ENCODE measurements at regions not wholly inside any gene's neighbourhood (a gene's known extent, or its start where the extent isn't known, plus 50 kb on each side); places are given as distances from the start of the nearest gene placed in this dataset.

DNA sequence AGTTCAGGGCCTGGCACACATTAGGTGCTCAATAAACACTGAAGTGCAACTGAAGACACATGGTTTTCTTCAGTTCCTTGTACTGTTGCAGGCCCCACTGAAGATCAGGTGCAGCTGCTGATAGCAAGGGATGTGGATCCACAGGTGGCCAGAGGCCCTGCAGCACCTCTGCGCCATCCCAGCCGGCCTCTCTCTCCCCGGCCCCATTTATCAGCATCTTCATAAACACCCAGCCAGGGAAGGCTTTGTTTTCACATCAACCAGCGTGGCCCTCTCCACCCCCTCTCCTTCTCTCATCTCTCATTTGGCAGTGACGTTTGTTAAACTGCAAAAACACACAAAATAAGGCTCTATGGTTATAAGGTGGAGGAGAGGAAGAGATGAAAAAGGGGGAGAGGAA lies 528.8 kb downstream of the BUD13 start:
- no peak for DNase-seq

DNA sequence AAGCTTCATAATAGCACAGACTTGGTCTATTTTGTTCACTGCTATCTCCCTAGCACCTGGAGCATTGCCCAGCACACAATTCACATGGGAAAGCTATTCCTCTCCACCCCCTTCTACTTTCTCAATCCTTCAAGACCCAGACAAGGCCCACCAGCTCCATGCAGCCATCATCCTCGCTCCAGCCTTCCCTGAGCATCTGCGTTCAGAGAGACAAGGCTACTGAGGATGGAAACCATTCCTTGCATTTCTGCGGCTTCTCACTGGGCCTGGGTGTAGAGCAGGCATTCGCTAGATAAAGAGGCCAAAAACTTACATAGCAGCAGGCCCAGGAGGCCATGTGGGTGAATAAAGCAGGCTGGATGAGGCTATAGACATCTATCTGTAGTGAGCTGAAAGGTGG lies 530.8 kb downstream of the BUD13 start:
- no peak for DNase-seq

DNA sequence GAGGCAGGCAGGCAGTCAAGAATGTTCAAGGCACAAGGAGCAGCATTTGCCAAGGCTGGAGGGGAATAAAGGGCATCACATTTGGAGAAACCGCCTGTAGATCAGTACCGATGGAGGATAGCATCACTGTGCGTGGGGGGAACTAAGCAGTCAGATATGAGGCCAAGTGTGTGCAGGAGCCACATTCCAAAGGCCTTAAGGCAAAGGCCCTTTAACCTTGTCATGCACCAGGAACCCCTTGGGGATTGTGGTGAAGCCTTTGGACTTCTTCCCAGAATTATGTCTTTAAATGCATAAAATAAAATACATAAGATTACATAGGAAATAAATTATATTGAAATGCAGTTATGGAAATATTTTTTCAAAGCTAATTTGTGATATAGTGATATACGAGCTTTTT lies 532.1 kb downstream of the BUD13 start:
- no peak for DNase-seq

DNA sequence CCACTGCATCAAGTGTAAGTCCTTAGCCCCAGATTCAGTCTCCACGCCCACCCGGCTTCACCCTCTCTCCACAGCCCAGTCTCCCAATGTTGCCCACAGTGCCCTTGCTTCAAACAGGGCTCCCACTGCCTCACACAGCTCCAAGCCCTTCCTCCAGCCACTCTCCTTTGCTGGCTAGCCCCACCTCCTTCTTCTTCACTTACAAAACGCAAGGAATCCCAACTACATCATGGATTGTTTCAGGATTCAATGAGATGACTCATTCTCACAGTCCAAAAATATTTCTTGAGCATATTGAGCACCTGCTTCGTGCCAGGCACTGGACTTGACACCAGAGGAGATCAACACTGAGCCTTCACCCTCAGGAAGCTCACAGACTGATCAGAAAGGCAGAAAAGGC lies 533.5 kb downstream of the BUD13 start:
- DNase-seq = no peak

DNA sequence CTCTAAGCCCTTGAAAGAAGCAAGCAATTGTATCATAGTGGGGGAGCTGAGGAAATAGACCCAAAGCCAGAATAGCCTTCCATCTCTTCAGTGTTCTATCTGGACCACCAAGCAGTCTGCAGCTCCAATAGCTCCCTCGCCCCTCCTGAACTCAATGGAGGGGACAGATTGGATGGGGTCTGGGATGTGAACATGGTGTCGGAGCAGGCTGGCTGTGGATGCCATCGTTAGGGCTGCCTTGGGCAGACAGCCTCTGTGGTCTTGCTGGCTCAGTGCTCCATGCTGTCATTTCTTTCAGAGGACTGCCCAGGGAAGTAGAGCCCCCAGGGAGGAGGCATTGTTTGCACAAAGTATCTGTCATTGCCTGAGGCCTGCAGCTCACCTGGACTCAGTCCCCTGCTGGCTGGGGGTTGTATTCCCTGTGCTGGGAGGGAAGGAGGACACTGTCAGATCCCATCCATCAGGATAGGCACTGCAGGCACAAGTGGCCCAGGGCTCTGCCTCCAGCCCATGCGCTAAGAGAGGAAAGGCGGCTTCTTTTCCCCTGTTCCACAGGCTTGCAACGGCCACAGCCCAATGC lies 537.7 kb downstream of the BUD13 start:
- no peak for DNase-seq

DNA sequence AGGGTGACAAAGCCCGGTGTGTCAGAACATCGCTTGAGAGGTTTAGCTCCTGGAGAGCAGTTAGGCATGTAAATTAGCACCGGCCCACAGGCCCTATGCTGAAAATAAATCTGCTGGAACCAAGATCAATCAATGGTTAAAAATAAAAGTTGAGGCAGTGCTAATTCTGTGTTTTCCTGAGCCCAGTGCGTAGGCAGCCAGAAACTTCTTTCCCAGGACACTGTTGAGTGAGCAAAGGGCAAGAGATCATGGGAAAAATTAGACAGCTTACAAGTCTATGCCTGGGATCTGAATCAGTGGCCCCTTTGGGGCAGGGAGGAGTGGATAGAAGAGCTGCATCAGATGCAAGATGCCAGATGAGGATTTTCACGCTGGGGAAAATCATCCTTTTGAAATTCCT lies 539.2 kb downstream of the BUD13 start:
- DNase-seq = no peak

DNA sequence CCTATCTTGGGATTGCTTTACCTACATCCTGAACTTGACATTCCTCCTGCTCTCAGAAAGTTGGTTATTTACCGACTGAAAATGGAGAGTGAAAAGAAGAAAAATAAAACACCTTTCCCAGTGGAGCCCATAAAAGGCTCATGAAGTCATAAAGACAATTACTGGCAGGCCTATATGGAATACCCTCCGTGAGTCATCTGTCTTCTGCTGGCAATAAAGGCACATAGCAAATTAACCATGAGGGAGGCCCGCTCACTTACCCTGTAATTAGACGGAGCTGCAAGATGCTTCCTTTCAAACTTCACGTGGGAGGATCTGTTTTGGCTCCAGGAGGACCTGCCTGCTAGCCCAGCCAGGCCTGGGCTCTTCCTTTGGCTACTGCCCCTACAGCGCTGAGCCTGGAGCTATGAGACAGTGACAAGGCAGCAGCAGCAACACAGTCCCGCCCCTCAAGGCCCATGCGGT lies 540.4 kb downstream of the BUD13 start:
- no peak for DNase-seq

DNA sequence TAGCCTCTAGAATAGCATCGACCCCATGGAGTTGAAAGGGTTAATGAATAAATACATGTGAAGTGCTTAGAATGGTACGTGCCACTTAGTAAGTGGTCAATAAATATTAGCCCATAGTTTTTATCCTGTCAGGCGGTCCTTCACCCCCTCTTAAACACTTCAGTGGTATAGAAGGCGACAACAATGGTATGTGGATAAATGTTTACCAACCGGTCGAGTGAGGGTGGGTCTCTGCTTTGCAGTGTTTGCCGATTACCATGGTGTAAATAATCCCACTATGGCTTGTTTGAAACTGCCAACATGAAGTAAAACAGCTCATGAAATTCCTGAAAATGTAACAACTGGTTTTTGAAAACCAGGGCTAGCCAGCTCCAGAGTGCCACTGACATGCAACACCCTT lies 541.2 kb downstream of the BUD13 start:
- DNase-seq = no peak

DNA sequence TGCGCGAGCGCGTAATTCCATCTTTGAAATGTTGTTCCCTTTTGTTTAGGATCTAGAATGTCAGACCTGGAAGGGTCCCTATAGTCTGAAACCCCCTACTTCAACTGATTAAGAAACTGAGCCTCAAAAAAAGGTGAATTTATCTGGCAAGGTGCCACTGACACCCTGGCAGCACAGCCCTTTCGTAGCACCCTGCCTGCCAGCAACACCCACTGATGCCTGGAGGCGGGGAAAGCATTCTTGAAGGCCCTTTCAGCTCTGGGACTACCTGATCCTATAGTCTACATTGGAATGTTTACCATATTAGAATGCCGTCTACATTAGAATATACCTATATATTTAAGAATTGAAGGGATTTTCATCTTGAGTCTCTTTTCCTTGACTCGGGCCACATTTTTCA lies 542.3 kb downstream of the BUD13 start:
- DNase-seq = no peak

DNA sequence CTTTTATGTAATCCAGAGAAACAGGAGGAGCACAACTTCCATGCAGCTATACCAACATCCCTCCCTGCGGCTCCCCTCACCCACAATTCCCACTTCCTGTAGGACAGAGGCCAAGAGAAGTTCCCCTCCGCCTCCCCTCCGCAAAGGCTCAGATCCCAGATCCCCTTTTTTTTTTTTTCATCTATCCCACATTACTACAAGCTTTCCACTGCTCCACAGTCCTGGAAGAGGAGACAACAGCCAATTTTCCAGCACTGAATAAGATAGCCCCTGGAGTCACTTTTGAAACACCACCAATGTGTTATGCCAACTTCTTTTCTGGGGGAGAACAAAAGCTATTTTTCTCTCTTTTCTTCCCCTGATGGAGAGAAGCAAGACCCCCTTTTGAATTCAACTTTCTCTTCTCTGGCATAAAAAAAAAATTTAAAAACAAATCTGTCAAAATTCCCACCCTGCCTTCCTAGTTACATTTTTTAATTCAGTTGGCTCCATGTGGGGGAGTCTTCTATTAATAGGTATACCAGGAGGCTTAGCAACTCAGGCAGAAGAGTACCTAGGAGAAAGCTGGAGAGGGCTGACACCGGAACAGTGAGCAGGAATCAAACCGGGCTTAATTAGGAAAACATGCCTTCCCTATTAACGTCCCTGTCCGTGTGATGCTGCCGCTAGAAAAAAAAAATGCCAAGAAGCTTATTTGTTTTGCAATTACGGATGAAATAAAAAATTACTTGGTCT lies 543.4 kb downstream of the BUD13 start:
- no peak for DNase-seq

DNA sequence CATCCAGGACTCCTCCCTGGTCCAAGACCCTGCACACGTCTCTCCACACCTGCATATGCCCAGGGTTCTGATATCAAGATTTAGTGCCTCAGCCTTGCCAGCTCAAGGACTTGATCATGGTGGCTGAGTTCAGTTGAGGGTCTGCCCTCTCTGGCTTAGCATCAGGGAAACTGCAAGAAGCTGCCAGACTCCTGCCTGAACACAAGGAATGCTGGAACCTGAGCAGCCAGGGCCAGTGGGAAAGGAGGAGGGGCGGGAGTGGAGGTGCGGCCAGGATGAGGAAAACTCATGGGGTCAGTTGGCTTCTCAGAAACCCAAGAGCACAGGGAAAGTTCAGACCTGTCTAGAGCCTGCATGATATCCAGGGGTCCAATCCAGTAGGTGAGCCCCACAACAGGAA lies 546.1 kb downstream of the BUD13 start:
- no peak for DNase-seq

DNA sequence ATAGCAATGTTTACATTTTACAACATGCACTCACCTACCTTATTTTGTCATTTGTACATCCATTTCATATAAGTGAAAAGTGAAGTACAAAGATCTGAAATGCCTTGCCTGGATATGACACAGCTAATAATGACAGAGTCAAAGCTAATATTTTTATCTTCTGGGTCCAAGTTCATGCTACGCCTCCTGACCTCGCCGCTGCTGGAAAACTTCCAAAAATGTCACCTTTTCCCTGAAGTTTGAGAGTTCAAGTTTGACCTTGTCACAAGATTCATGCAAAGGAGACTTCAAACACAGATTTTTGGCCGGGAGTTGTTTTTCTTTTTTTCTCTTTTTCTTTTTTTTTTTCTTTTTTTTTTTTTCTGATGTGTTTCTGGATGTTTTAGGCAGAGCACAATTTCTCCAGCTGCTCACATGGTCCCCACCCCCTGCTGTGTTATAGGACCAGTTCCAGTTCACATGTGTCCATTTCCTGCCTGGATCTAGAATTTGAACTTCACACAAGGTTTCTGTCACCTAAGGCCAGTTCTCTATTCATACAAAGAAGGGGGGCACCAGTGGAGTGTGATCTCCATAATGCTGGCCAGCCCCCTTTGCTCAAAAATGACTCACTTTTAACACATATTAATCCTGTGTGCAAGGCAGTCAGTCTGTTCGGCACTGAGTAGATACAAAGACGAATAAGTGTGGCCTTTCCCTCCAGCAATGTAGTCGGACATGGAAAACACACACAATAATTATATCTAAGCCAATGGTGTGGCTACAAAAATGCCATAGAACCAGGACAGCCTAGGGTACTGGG lies 546.8 kb downstream of the BUD13 start:
- DNase-seq = no peak

DNA sequence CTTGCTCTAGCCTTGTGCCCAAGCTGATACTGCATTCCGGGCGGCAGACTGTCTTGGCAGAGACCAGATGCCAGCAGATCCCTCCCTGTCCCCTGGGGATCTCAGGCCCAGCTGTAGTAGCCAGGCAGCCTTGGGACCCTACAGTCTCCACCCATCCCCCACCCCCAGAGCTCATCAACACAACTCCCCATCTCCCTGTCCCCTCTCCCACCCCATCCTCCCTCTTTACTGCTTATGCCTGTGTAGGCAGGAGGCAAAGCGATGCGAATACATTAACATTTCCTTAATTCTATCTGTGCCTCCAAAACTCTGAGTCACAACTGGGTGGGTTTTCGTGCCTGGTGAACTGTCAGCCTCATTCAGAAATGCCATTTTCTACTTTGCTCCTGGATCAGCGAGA lies 547.6 kb downstream of the BUD13 start:
- DNase-seq = no peak

DNA sequence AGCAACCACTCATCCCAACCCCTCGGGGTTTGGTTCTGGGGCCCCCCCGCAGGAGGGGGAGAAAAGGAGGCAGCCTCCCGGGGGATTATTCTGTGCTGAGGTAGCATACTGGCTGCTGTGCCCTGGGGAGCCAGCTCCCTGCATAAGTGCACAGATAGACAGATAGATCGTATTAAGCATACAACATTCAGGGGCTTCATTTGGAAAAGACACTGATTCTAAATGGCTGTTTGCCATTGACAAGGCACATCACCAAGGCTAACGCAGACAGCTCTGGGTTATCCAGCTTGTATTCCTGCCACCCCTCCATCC lies 547.9 kb downstream of the BUD13 start:
- DNase-seq = no peak

DNA sequence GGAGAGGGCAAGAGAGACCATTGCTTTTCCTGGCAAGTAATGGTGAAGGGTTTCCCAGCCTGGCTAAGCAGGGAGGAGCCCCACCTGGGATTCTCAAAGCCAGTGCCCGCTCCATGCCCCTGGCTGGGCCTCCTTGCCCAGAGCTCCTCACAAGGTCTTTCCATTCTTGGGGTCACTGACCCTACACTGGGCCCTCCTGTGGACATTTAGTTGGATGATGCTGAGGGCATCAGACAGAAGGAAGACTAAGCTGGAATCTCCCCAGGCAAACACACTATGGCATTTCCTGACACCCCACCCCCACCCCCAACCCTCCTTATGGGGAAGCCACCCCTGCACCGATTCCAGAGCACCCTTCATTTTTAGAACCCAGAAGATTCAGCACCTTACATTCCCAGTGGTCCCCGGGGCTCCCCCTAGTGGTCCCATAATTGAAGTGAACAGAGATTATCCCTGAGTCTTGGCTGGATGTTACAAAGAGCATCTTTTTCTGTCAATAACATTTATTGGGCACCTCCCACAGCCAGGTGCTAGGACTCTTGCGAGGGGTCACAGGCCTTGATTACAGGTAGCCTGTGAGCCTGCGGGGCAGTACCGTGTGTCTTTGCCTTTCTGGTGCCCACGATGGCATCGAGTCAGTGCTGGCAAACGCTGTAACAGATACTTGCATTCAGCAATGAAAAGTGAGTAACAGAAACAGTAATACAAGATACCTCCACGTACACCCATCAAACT lies 548.5 kb downstream of the BUD13 start:
- DNase-seq = peak; percentile 54 to 74 (median 66)

DNA sequence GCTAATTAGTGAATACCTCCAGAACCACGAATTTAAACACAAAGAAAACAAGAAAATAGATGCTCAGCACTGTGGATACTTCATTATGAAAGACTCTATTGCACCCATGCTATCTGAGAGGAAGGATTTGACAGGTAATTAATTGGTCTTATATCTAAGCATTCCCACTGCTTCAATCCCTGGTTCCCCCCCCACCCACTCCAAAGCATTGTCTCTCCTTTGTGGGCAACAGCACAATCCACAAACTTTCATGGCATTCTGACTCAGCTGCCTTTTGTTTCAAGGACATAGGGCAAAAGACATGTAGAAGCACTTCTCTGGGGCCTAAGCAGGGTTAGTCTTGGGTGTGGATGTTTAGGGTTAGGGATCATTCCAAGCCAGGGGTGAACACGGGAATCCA lies 551.4 kb downstream of the BUD13 start:
- DNase-seq = no peak

DNA sequence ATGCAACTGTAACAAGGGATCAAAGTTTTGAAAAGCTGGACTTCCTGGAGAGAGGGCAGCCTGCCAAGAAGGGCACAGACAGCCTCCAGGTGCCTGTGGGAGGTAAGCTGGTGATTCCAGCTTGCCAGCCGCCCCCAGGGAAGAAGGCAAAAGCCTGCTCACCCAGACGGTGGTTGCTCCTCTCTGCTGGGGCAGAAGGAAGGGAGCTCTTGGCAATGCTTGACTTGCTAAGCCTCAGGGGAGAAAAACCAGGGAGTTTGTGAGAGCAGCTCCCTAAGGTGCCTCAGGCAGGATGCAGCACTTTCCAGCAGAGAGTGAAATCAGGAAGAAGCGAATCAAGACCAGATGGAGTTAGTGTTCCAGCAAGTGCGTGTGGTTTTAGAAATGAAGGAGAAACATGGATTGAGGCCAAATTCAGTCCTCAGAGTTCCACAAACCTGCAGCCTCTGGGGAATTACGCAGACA lies 553.6 kb downstream of the BUD13 start:
- no peak for DNase-seq

DNA sequence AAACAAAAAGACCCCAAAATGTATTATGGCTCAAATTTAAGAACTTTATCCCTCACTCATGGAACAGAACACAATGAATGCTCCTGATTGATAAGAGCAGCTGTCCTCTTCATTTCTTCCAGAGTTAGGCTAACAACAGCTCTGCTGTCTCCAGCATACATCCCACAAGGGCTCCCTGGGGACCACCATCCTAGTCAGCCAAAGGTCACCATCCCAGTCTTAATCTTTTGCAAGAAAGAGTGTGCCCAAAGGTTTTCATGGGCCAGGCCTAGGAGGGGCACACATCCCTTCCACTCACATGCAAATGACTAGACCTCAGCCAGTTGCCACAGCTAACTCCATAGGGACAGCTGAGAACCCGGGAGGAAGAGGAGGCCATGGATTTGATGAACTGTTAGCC lies 555.3 kb downstream of the BUD13 start:
- no peak for DNase-seq

DNA sequence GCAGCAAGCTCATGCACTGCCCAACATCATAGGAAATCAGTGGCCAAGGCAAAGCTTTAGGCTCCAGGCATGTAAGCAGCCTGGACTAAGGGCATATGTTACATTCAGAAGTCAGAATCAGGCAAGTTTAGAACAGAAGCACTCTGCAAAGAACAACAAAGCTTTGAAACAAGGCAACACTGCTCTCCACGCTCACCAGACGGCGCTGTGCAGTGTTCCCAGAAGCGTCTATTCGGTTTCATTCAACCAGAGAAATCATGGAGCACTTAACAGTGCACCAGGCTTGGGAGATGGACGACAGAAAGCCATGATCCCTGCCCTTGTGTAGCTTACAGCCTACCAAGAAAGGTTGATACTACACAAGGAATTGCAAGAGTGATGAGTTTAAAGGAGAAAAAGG lies 555.8 kb downstream of the BUD13 start:
- peak; percentile 49 to 66 (median 60) for DNase-seq

DNA sequence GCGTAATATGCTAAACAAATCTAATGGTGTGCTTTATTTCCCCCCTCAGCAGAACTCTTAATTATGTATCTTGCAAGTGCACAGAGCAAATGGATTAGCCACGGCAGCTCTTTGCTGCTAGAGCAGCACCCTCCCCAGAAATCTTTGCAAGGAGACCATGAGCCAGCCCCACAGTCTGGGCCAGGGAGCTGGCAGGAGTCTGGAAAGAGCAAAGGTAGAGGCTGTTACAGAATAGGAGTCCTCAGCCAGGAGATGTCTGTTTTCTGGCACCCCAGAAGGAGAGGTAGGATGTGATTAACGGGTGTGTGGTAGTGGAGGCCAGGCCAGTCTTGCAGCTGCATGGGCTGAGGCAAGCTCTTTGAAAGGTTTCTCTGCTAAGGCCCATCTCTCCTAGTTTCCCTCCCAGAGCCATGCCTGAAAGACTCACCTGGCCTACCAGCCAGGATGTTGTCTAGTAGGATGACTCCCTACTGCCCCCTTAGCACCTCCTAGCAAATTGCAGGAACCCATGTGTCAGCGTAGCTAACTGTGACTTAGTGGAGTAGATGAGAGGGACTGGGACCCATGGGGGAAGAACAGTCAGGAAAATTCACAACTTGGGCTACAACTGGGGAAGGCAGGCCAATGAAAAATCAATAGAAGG lies 557.2 kb downstream of the BUD13 start:
- DNase-seq = no peak

DNA sequence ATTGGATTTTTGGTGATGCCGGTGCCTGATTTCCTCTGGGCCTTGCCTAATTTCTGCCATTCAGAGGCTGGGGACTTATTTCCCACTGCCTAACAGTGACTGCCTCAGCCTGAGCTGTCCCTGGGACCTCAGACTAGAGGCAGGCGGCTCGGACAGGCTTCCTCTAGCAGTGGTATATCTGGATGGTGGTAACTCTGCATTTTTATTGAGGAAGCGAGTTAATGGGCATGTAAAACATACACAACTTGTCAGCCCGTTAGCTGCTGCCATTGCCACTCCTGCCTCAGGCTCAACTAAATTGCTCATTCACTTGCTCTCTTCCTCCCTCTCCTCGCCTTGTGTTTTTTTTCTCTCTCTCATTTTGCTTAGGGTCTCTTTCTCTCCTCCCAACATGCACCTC lies 561.6 kb downstream of the BUD13 start:
- DNase-seq = no peak

DNA sequence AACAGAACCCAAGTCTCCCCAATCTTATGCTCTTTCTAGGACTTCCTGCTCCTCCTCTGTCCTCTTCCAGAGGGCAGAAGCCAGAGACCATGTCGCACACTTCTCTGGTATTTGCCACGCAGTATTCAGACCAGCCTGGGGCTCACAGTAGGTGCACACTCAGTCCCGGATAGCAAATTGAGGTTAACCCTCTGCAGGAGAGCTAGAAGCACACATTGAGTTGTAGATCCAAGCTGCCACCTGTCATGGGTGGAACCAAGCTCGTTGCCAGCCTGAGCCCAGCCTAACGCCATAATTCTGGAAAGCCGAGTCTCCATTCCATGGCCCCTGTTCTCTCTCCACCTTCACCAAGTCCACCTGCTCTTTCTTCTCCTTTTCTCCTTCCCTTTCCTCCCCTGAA lies 562.1 kb downstream of the BUD13 start:
- DNase-seq = no peak

DNA sequence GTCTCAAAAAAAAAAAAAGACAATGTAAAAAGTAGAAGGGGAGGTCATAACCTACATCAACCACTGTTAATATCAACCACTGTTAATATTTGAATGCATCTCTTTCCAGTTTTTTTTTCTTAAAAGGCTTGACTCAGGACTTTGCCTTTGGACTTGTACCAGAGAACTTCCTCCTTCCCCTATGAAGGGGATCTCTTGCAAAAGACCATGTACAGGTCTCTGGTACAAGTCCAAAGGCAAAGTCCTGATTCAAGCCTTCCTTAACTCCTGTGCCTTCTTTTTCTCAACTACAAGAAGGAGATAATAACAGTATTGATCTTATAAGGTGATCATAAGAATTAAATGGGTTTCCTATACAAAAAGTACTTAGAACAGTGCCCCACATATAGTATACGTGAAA lies 563.5 kb downstream of the BUD13 start:
- peak in 1 of 4 experiments; percentile 3 for DNase-seq

Measured in suppressor macrophage (primary cell).